Astrocyte (in vitro differentiated cells and primary cell): ENCODE measurements at regions not wholly inside any gene's neighbourhood (a gene's known extent, or its start where the extent isn't known, plus 50 kb on each side); places are given as distances from the start of the nearest gene placed in this dataset.

Experiments
- DNase-seq: peaks from one replicate; pipeline ENCODE4 v3.0.0-alpha.2; 2010; ENCODE audit warnings: low read depth
- FAIRE-seq: peaks from 2 replicates; lab custom pipeline; 2011; peaks lifted over from hg19 to GRCh38; lab: Jason Lieb, UNC
- H2AFZ ChIP-seq: 2 replicates; pipeline ENCODE4 v1.6.0; 2012; ENCODE audit warnings: low read depth, low read length, inconsistent platforms
- H3K27ac ChIP-seq: 2 replicates; pipeline ENCODE4 v1.5.1; 2011; ENCODE audit warnings: low read depth, low read length, inconsistent platforms
- H3K27me3 ChIP-seq: 2 replicates; pipeline ENCODE4 v1.6.0; 2011; ENCODE audit warnings: low read length, inconsistent platforms; ENCODE audit not compliant: insufficient read depth
- H3K36me3 ChIP-seq: 2 replicates; pipeline ENCODE4 v1.5.1; 2011; ENCODE audit warnings: low read length, inconsistent platforms; ENCODE audit not compliant: insufficient read depth
- H3K4me1 ChIP-seq: 2 replicates; pipeline ENCODE4 v1.5.1; 2011; ENCODE audit warnings: low read length, inconsistent platforms; ENCODE audit not compliant: insufficient read depth
- H3K4me2 ChIP-seq: 2 replicates; pipeline ENCODE4 v1.6.0; 2012; ENCODE audit warnings: low read length, inconsistent platforms
- H3K4me3 ChIP-seq: 2 replicates; pipeline ENCODE4 v1.5.1; 2011; ENCODE audit warnings: low read depth, mild to moderate bottlenecking, low read length, inconsistent platforms; ENCODE audit not compliant: insufficient read depth
- H3K79me2 ChIP-seq: 2 replicates; pipeline ENCODE4 v1.6.0; 2012; ENCODE audit warnings: mild to moderate bottlenecking, low read length, inconsistent platforms; ENCODE audit not compliant: insufficient read depth
- H3K9ac ChIP-seq: 2 replicates; pipeline ENCODE4 v1.6.0; 2012; ENCODE audit warnings: mild to moderate bottlenecking, low read length, inconsistent platforms
- H3K9me3 ChIP-seq: 2 replicates; pipeline ENCODE4 v1.5.1; 2012; ENCODE audit warnings: low read depth, mild to moderate bottlenecking, low read length, inconsistent platforms; ENCODE audit not compliant: insufficient read depth
- H4K20me1 ChIP-seq: 2 replicates; pipeline ENCODE4 v1.6.0; 2012; ENCODE audit warnings: low read length, inconsistent platforms; ENCODE audit not compliant: insufficient read depth
- H3K27ac Mint-ChIP-seq: one replicate; pipeline ENCODE4 v1.8.0; 2021; ENCODE audit warnings: mild to moderate bottlenecking, mixed read lengths; ENCODE audit not compliant: unreplicated experiment
- H3K27me3 Mint-ChIP-seq: one replicate; pipeline ENCODE4 v1.8.0; 2021; ENCODE audit warnings: low read depth, mixed read lengths; ENCODE audit not compliant: unreplicated experiment
- H3K36me3 Mint-ChIP-seq: one replicate; pipeline ENCODE4 v1.8.0; 2021; ENCODE audit warnings: low read depth, mixed read lengths; ENCODE audit not compliant: unreplicated experiment
- H3K4me1 Mint-ChIP-seq: one replicate; pipeline ENCODE4 v1.8.0; 2021; ENCODE audit warnings: low read depth, mixed read lengths; ENCODE audit not compliant: unreplicated experiment
- H3K4me3 Mint-ChIP-seq: one replicate; pipeline ENCODE4 v1.8.0; 2021; ENCODE audit warnings: mild to moderate bottlenecking, moderate library complexity, mixed read lengths; ENCODE audit not compliant: unreplicated experiment
- H3K9me3 Mint-ChIP-seq: one replicate; pipeline ENCODE4 v1.8.0; 2021; ENCODE audit warnings: mild to moderate bottlenecking, mixed read lengths; ENCODE audit not compliant: unreplicated experiment
- CTCF ChIP-seq: IDR thresholded peaks from 2 replicates; pipeline ENCODE4 v1.5.1; 2011; ENCODE audit warnings: low read depth, mild to moderate bottlenecking, inconsistent platforms, low read length, moderate library complexity; ENCODE audit not compliant: insufficient read depth
- EZH2 ChIP-seq: IDR thresholded peaks from 2 replicates; pipeline ENCODE4 v1.6.1; 2012; ENCODE audit warnings: mild to moderate bottlenecking, low read length, inconsistent platforms; ENCODE audit not compliant: insufficient read depth

- Mint-ChIP-seq H3K4me1 (no peaks in the 10 kb centered on the region), H3K27me3 (no peaks in the 10 kb centered on the region), H3K27ac (no peak overlapping the region), H3K4me3 (no peak overlapping the region), H3K9me3 (no peaks in the 10 kb centered on the region), H3K36me3 (no peaks in the 10 kb centered on the region)
- Histone ChIP-seq H3K27ac (no peak overlapping the region), H3K36me3 (no peaks in the 10 kb centered on the region), H4K20me1 (no peaks in the 10 kb centered on the region), H3K27me3 (no peaks in the 10 kb centered on the region), H3K9ac (no peak overlapping the region), H3K79me2 (no peaks in the 10 kb centered on the region), H3K4me2 (no peak overlapping the region), H3K4me3 (no peak overlapping the region), H3K4me1 (no peaks in the 10 kb centered on the region), H2AFZ (no peak overlapping the region), H3K9me3 (no peaks in the 10 kb centered on the region)
- TF ChIP-seq CTCF (no peak), EZH2 (no peak)
- DNase-seq (no peak), FAIRE-seq (no peak)
Observed at GRCh38 chr6:23642849-23643248, 483.2 kb upstream of the NRSN1 start.

- no peaks in the 10 kb centered on the region for H4K20me1 ChIP-seq
- no peaks in the 10 kb centered on the region for H3K79me2 ChIP-seq
- no peaks in the 10 kb centered on the region for H3K36me3 ChIP-seq
- H3K27ac ChIP-seq, result no peak overlapping the region
- no peak overlapping the region for H2AFZ ChIP-seq
- Mint-ChIP-seq H3K27me3 (no peaks in the 10 kb centered on the region), H3K4me3 (no peak overlapping the region), H3K9me3 (no peaks in the 10 kb centered on the region), H3K4me1 (no peaks in the 10 kb centered on the region), H3K36me3 (no peaks in the 10 kb centered on the region), H3K27ac (no peak overlapping the region)
- H3K27me3 ChIP-seq, result no peaks in the 10 kb centered on the region
- H3K9me3 ChIP-seq, result no peaks in the 10 kb centered on the region
- DNase-seq (no peak), FAIRE-seq (no peak)
- H3K4me1 ChIP-seq, result no peaks in the 10 kb centered on the region
- no peak overlapping the region for H3K4me2 ChIP-seq
- TF ChIP-seq CTCF (no peak), EZH2 (no peak)
- no peak overlapping the region for H3K9ac ChIP-seq
- no peak overlapping the region for H3K4me3 ChIP-seq
Observed at GRCh38 chr6:23647045-23647444, 479.0 kb upstream of the NRSN1 start.

- TF ChIP-seq EZH2, result no peak
- TF ChIP-seq CTCF, result no peak
- H3K27ac Mint-ChIP-seq, result no peak overlapping the region
- H3K27me3 ChIP-seq, result no peaks in the 10 kb centered on the region
- H3K9ac ChIP-seq, result no peak overlapping the region
- no peak overlapping the region for H3K4me2 ChIP-seq
- no peaks in the 10 kb centered on the region for H3K4me1 Mint-ChIP-seq
- no peaks in the 10 kb centered on the region for H3K36me3 ChIP-seq
- no peaks in the 10 kb centered on the region for H4K20me1 ChIP-seq
- H3K79me2 ChIP-seq, result no peaks in the 10 kb centered on the region
- H2AFZ ChIP-seq, result no peak overlapping the region
- no peaks in the 10 kb centered on the region for H3K4me1 ChIP-seq
- no peak overlapping the region for H3K4me3 ChIP-seq
- H3K4me3 Mint-ChIP-seq, result no peak overlapping the region
- DNase-seq, result no peak
- H3K27ac ChIP-seq, result no peak overlapping the region
- H3K9me3 Mint-ChIP-seq, result no peaks in the 10 kb centered on the region
- no peaks in the 10 kb centered on the region for H3K36me3 Mint-ChIP-seq
- FAIRE-seq, result no peak
- H3K27me3 Mint-ChIP-seq, result no peaks in the 10 kb centered on the region
- H3K9me3 ChIP-seq, result no peaks in the 10 kb centered on the region
Observed at GRCh38 chr6:23650676-23651075, 475.3 kb upstream of the NRSN1 start.
